Fibroblast of peridontal ligament (primary cell): ENCODE measurements at regions not wholly inside any gene's neighbourhood (a gene's known extent, or its start where the extent isn't known, plus 50 kb on each side); places are given as distances from the start of the nearest gene placed in this dataset.

ENCODE experiments used
- DNase-seq: peaks from one replicate; pipeline ENCODE4 v3.0.0-alpha.2; 2010; ENCODE audit errors: extremely low read depth

GRCh38 chr4:171169396-171169795, 643.8 kb upstream of the GALNTL6 start:
- DNase-seq, result no peak

DNA sequence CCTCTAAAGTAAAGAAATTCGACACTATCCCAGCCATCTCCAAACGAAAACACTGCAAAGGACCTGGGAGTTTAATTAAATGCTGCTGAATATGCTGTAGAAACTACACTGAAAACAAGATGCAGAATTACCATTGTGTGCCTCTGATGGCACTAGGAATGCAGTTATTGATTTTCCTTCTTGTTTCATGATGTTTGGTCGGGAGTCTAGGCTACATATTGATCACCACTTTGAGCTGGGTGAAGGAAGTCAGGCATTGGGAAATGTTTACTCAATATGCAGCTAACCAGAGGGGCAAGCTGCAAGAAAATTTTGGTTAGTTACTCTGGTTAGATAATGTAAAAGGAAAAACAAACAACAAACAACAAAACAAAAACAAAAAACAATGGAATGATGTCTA, 650.7 kb upstream of the GALNTL6 start:
- no peak for DNase-seq

DNA sequence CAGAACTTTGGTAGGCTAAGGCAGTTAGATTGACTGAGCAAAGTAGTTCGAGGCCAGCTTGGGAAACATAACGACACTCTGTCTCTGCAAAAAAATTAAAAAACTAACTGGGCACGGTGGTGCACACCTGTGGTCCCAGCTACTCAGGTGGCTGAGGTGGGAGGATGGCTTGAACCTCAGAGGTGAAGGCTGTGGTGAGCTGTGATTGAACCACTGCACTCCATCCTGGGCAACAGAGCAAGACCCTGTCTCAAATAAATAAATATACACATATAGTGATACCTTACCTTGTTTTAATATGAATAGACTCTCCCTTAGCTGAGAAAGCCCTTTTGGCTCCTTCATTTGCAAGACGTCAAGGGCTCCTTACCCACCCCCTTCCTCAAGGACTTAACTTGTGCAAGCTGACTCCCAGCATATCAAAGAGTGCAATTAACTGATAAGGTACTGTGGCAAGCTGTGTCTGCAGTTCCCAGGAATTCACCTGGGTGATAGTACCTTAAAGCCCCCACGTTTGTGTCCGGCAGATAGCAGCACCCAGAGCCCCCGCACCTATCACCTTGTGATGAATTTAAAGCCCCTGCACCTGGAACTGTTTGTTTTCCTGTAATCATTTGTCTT, 655.6 kb upstream of the GALNTL6 start:
- DNase-seq, result no peak

- DNase-seq, result no peak
Observed at GRCh38 chr4:171142639-171143038, 670.6 kb upstream of the GALNTL6 start.

DNA sequence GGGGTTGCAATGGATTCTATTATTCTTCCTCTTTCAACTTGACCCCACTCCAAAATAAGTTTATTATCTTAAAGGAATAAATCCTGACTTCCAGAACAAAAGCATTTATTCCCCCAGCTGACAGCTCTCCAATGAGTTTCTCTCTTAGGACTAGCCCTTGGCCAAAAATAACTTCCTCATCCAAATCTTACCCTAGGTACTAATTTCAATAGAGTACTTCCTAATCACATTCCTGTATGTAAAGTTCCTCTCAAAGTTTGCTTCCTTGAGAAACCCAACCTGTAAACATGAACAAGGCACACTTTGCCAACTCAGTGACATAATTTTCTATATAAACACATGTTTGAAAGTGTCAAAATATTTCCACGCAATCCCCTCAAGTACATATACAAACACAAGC, 671.2 kb upstream of the GALNTL6 start:
- no peak for DNase-seq

GRCh38 chr4:171130256-171130801, 682.9 kb upstream of the GALNTL6 start:
- no peak for DNase-seq

GRCh38 chr4:171118091-171118490, 695.1 kb upstream of the GALNTL6 start:
- DNase-seq, result peak; percentile 38

DNA sequence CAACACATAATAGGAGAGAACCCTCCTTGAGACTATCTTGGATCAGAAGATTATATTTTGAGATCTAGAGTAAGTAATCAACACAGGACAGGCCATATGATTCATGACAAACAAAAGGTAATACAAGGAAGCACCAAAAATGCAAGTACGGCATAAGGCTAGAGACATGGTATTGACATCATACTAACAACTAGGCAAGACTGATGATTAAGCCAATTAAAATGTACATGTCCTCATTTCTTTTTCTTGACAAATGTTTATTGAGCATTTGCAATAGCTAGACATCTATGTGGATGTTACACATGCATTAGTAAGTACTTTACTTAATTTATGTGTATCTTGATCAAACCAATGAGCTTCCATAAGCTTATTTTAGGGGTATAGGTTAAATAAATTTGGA, 695.7 kb upstream of the GALNTL6 start:
- no peak for DNase-seq

GRCh38 chr4:171101845-171102244, 711.4 kb upstream of the GALNTL6 start:
- no peak for DNase-seq

DNA sequence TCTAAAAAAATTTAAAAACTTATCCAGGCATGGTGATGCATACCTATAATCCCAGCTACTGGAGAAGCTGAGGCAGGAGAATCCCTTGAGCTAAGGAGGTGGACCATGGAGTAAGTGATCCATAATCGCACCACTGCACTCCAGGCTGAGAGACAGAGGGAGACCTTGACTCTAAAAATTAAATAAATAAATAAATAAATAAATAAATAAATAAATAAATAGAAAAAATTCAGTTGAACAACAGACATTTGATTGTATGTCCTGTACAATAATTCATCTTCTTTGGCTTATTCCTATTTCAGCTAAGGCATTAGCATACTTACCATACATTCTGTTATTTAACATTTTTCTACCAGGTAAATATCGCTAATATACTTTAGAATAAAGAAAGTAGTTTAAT, 726.1 kb upstream of the GALNTL6 start:
- DNase-seq, result no peak

GRCh38 chr4:171067422-171067821, 745.8 kb upstream of the GALNTL6 start:
- peak; percentile 85 for DNase-seq

GRCh38 chr4:171049380-171049779, 763.8 kb upstream of the GALNTL6 start:
- DNase-seq, result no peak

DNA sequence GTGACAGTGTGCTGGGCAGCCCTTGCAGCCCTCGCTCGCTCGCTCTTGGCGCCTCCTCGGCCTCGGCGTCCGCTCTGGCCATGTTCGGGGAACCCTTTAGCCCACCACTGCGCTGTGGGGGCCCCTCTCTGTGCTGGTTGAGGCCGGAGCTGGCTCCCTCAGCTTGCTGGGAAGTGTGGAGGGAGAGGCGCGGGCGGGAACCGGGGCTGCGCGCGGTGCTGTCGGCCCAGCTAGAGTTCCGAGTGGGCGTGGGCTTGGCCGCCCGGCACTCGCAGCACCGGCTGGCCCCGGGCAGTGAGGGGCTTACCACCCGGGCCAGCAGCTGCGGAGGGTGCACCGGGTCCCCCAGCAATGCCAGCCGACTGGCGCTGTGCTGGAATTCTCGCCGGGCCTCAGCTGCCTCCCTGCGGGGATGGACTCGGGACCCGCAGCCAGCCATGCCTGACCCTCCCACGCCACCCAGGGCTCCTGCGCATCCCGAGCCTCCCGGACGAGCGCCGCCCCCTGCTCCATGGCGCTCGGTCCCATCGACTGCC, 770.1 kb upstream of the GALNTL6 start:
- DNase-seq, result no peak

DNA sequence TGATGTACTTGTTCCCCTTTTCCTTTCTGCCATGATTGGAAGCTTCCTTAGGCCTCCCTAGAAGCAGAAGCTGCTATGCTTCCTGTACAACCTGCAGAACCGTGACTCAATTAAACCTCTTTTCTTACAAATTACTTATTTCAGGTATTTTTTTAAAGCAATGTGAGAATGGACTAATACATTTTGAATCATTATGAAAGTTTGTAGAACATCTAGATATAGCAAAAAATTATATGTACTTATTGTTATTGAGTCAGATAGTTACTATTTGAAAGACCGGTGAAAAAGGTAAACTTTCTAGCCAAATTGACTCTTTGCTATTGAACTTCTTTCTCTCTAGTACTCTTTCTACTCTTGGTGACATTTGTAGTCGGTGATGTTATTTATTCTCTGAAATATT, 777.3 kb upstream of the GALNTL6 start:
- DNase-seq, result no peak

- DNase-seq, result no peak
Observed at GRCh38 chr4:171031338-171031737, 781.9 kb upstream of the GALNTL6 start.

DNA sequence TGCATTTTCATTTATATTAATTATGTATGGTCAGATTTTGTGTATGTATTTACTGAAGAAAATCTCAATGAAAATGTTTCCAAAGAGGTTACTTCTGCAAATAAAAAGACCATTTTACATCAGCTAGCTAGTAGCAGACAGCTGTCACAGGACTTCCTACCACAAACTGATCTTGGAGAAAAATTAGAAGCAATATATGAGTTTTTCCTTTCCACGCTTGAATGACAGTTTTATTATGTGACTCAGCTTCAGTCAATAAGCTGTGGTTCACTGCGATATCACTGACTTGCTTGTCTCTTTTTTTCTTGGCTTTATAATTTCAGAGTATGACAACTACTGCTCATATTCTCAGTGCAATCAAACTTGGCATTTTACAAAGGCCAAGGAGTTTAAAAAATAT, 787.4 kb upstream of the GALNTL6 start:
- DNase-seq, result peak; percentile 7

- DNase-seq, result no peak
Observed at GRCh38 chr4:171025343-171025742, 787.9 kb upstream of the GALNTL6 start.

DNA sequence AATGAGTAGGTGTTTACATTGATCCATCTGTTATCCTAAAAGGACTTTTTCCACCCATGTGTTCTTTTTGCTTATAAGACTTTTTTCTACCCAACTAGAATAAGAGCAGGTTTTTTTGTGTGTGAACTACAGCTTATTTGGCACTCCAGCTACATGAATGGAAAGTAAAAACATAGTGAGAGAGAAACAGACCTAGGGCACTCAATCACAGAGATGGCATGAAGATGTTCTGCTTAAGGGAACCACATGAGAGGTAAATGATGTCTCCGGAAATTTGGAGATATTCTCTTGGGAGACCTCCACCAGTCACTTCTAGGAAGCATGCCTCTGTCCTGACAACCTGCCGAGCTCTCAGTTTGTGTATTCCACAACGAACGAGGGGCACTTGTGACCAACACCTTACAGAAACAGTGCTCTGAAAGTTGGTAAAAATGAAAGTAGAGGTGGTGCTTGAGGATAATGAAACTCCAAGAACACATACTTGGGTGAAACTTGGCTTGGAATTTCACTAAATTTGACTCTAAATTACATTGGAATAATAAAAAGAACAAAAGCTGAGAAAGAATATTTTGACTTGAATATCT, 788.4 kb upstream of the GALNTL6 start:
- no peak for DNase-seq

- DNase-seq, result no peak
Observed at GRCh38 chr4:171022824-171023230, 790.4 kb upstream of the GALNTL6 start.

- DNase-seq, result peak; percentile 84
Observed at GRCh38 chr4:171017593-171017992, 795.6 kb upstream of the GALNTL6 start.

DNA sequence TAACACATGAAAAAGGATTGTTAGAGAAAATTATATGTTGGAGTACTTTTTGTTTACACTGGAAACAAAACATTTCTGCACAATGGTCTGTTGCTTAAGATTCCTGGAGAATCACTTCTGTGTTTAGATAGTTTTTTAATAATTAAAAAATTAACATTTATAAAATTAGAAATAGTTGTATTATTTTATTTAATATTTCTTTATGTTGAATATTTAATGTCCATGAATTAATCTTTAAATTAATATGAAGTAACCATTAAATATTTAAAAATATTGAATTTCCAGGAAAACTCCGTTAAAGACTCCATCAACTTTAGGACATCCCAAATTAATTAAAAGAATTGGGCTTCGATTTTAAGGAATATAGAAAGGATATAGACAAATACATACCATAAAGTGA, 797.1 kb upstream of the GALNTL6 start:
- DNase-seq, result no peak

GRCh38 chr4:171015441-171015840, 797.8 kb upstream of the GALNTL6 start:
- peak; percentile 53 for DNase-seq

- no peak for DNase-seq
Observed at GRCh38 chr4:171007618-171008390, 805.4 kb upstream of the GALNTL6 start.
